HK-2 (cell line): ENCODE measurements at regions not wholly inside any gene's neighbourhood (a gene's known extent, or its start where the extent isn't known, plus 50 kb on each side); places are given as distances from the start of the nearest gene placed in this dataset.

ENCODE experiments used
- DNase-seq: peaks from one replicate; pipeline ENCODE4 v3.0.0-alpha.2; 2018; ENCODE audit not compliant: unreplicated experiment

DNA sequence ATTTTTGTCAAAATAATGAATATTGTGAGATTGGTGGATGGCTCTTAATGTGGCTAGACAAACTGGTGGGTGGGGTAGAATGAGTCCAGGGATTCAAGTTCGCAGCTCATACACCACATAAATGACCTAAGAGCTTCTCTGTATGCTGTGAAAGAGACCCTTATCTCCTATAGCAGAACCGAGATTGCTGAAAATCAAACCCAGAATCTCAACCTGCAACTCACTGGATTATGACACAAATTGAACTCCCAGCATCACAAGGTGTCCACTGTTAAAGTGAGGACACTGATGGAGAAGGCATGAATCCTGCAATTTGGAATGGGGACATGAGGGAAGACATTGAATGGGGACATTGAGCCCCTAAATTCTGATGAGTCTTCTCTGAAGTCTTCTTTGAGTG is 51.3 kb upstream of the CNKSR3 start:
- DNase-seq = no peak

DNA sequence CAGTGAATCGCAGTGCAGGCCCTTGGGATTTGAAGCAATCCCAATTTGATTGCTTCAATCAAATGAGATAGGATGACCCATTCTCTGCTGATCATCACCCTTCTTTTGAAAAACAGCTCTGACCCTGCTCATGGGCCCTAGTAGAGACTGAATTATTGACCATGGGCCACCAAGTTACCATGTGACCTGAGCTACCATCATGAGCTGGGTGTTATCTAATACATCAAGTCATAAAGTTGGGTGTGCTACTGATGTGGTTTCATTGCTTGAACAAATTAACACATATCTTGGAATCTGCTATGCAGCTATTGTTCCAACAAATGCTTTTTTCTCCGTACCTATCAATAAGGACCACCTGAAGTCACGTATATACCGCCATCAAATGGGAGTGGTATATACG is 54.8 kb upstream of the CNKSR3 start:
- DNase-seq = no peak

DNA sequence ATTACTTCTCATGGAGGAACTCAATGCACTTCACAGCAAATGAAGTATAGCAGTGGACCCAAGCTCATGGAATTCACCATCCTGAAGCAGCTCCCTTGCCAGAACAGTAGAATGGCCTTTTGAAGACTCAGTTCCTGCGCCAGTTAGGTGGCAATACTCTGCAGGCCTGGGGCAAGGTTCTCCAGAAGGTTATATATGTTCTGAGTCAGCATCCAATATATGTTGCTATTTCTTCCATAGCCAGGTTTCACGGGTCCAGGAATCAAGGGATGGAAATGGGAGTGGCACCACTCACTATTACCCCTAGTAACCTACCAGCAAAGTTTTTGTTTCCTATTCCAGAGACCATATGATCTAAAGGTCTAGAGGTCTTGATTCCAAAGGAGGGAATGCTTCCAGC is 56.4 kb upstream of the CNKSR3 start:
- DNase-seq = no peak

DNA sequence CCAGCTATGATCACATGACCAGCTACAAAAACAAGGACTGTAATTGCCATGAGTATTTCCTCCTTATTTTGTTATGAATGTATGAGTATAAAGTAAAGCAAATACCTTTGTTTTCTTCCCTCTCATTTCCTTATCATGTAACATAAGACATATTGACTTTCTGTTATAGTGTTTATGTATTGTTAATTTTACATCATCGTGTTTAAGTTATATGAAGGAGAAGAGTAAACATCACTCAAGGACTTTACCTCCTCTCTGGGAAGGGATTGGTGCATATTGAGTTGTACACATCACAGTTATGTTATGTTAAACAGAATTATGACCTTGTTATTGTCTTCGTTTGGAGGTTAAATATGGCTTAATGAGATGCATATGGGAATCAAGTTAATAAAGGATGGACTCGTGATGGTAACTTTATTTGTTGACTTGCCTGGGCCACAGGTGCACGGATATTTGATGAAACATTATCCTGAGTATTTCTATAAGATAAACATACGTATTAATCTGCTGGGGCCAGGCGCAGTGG is 57.3 kb upstream of the CNKSR3 start:
- DNase-seq = no peak

DNA sequence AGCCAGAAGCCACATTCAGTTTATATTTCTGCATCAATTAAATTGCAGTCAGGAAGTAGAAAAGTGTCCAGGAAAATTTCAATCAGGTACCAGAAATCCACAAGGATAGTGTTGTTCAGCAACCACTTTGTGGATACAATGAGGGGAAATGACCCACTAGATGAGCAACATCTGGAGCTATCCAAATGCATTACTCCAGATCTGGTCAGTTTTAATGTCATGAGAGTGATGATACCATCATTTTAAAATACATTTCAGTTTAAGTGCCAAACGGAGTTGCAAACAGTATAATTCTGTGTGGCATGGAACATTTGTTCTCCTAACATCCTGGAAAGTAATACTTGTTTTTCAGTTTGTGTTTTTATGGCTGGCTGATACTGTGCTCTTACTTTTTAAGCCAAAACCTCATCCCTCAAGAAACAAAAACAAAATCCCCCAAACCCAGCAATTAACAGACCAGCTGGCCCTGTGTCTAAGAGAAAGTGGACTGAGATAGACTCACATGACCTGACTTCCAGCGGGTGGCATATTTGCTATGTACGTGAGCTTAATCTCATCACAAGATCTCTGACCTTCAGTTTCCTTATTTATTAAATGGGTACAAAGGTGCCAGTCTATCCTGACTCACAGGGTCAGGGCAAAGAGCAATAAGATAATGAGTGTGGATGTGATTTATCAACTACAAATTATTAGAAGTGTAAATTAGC is 58.8 kb upstream of the CNKSR3 start:
- DNase-seq = no peak

DNA sequence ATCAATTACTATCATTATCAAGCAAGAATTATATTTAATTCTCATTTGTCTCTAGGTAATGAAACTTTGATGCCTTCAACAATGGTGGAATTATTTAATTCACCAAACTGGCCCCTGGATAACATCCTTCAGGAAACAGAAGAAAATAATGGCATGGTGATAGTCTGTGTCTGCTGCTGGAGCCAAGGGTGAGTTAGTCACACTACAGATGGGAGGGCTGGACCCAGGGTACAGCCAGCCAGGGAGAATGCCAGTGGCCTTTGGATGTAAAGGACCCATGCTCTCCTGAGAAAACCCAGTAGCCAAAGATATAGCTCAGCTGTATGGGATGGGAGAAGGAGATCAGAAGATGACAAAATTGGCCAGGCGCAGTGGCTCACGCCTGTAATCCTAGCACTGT is 60.0 kb upstream of the CNKSR3 start:
- no peak for DNase-seq

DNA sequence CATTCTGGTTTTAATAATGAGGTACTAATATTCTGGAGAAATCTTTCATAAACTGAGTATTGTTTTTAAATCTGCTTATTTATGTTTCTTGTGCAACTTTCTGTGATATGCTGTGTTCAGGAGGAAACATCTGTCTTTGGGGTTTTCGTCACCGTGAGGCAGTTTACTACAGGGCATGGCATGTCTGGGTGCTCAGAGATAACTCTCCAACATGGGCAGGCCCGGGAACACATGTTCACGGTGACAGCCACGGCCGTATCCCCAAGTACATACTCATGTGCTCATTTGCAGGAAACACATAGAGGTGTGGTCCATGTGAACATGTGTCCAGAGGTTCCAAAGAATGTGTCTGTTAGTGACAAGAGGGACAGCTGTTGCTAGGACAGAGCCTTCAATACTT is 62.1 kb upstream of the CNKSR3 start:
- DNase-seq = no peak

DNA sequence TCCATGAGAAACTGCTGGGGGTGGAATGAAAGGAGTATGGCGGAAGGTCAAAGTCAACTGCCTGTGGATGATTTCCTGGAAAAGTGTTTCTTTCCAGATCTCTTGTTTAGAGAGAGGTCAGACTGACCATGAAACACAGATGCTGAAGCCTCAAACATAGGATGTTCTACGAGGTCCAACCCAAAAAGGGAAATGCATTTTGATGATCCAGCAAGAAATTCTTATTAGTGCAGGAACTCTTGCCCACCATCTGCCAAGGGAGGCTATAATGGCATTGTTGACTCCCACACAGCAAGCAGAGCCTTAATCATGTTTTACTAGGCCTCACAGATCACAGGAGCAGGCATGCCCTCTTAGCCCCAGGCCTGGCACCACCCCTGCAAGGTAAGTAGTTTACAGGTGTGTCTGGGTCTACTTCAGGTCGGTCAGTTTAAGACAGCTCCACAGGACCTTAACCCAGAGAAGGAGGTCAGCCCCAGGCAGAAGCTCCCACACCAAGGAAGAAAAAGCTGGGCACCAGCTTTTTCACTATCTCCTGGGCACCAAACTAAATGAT is 67.6 kb upstream of the CNKSR3 start:
- DNase-seq = no peak

DNA sequence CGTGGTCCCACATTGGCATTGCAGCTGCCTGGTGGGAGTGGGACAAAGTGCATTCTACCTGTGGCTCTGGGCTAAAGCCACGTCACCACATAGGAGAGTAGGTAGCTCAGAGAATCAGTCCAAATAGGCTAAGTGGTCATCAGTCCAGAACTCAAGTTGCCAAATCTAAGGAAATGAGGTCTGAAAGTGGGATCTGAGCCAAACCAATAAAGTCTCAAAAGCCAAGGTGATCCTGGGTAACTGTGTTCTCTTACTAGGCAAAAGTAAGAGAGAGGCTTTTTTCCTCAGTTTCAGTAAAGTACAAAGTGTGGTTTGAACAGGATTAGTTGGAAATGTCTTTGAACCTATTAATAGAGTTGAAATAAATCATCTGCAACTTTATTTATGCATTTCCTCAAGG is 68.6 kb upstream of the CNKSR3 start:
- DNase-seq = no peak

DNA sequence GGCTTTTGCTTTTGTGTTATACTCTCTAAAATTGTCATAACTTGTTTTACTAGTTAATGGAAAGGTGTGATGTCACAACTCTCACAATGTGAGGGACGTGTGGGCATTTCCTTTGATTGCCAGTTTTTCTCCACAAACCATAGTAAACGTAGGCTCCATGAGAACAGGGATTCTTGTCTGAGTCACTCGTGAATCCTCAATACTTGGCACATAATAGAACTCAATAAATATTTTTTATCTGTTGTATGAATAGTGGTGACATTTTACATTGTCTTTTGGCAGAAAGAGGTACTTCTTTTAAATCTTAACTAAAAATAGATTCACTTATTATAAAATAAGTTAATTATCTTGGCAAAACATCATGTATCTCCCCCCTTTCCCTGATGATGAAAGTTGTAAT is 69.0 kb upstream of the CNKSR3 start:
- no peak for DNase-seq

DNA sequence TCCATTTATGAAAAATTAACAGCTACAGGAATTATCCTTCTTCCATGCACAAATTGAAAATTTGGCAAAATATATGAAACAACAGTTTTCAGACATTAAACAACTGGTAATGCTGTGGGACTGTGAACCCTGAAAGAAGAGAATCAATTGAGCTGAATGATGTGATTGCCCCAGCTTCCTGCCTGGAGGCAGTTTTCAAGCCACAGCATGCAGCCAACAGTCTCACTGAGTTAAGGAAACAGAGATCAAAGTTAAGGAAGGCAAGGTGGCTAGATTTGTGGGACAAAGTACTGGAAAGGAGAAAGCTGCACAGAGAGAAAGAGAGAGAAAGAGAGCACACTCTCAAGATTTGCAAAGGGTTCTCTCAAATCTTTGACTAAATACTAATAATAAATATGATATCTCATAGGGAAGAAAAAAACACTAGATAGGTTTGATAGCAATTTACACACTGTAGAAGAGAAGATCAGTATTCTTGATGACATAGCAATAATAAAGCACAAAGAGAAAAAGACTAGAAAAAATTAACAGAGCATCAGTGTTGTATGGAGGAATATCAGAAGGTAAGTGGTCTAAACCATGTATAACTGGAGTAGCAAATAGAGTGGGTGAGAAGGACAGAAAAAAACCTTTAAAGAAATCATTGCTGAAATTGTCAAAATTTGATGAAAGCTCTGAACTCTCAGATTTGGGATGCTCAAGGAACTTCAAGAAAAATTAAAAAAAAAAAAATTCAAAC is 70.1 kb upstream of the CNKSR3 start:
- DNase-seq = no peak

DNA sequence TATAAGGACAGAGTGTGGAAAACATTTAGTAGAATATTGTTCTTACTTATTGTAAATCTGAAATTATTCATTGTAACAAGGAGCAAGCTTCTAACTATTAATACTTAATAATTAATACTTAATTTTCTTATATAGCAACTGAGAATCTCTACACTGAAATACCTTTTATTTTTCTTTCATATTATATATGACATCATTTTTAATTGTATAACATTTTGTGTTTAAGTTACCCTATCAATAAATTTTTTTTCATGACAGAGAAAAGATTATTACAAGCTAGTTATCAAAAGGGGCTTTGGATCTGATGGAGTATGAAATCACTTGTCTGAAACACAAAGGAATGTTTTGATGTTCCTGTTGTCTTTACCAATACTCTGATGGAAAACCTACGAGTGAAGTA is 72.2 kb upstream of the CNKSR3 start:
- DNase-seq = no peak

DNA sequence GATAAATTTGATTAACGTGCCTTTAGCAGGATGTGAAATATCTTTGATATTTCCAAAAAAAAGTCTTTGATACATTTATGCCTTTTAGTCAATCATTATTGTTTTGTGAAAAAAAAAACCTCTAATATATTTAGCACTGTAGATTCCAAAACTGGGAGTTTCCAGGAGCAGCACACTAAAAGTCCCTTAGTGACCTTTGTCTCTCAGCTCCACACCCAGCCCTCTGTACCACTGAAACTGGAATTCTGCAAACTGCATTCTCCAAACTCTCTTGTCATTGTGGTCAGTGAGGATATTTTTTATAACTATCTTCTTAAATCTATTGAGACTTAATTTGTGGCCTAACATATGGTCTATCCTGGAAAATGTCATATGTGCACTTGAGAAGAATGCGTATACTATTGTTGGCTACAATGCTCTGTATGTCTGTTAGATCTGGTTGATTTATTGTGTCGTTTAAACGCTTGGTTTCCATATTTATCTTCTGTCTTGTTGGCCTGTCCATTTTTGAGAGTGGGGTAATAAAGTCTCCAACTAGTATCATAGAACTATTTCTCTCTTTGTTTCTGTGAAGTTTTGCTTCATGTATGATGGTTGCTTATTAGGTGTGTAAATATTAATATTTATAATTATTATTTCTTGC is 73.2 kb upstream of the CNKSR3 start:
- DNase-seq = no peak

DNA sequence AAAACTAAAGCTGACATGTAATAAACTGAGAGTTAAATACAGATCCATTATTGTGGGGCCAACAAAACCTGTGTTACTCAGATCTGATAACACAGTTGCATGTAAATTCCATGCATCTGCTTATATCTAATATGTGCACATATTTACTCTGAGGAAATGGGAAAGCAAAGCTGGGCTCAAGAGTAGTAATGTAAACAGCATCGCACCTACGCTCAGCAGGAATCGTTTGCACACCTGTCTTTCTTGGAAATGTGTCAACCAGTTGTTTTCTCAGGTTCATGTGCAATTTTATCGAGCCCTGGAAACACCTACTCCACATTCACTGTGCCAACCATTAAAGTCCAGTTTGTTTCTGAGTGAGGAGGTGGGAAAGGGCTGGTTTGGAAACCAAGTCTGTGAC is 80.3 kb upstream of the CNKSR3 start:
- DNase-seq = no peak

DNA sequence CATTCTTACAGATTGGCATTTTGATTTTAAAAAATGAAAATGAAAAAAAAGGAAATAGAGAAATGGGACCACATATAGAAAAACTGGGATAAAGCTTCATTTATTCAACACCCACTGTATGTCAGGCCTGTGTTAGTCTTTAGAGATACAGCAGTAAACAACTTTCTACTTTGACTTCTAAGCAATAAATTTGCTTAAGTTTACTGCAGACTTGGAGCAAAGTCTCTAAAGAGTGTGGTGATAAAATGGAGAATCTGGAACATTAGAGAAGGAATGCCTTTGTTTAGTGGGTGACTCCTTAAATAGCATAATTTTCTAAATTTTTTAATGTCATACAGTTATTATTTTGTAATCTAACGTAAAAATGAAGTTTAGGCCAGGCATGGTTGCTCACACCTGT is 80.7 kb upstream of the CNKSR3 start:
- no peak for DNase-seq

DNA sequence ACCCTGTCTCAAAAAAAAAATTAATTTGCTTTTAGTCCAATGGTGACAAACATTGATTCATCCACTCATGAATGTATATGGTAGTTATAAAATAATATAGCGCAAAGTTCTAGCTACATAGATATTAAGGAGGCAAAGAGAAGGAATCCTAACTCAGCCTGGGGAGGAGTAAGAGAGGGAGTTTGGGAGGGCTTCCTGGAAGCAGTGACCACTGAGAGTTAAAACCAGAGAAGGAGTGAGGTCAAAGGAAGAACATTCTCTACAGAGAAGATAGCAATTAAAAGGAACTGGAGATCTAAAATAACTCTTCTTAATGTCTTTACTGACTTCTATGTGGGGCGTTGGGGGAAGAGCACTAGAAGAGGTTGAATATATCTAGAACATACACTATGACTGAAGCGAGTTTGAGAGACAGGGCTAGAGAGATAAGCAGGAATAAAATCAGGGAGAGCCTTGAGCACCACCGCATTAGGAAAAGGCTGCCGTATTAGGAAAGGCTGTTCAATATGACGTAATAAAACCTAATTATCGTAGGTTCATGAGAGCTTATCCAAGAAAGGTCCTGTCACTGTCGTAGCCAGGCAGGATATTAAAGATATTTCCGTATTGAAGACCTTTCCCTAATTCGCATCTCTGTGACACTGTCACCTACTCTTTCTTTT is 81.8 kb upstream of the CNKSR3 start:
- no peak for DNase-seq

DNA sequence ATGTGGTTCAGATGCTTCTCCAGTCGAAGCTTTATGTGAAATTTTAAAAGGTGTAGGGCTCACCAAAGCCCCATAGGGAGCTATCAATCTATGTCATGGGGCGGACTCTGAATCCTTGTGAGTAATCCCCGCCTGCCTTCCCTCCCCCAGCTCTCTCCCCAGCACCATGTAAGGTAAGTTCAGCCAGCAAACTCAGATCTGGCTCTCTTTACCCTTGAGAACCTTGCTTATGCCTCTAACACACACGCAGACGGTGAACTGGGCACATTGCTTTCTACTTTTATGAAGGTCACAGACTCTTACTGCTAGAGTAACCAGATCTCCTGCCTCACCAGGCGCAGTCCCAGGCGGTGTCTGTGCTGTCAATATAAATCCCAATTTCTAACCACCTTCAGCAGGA is 82.6 kb upstream of the CNKSR3 start:
- no peak for DNase-seq

DNA sequence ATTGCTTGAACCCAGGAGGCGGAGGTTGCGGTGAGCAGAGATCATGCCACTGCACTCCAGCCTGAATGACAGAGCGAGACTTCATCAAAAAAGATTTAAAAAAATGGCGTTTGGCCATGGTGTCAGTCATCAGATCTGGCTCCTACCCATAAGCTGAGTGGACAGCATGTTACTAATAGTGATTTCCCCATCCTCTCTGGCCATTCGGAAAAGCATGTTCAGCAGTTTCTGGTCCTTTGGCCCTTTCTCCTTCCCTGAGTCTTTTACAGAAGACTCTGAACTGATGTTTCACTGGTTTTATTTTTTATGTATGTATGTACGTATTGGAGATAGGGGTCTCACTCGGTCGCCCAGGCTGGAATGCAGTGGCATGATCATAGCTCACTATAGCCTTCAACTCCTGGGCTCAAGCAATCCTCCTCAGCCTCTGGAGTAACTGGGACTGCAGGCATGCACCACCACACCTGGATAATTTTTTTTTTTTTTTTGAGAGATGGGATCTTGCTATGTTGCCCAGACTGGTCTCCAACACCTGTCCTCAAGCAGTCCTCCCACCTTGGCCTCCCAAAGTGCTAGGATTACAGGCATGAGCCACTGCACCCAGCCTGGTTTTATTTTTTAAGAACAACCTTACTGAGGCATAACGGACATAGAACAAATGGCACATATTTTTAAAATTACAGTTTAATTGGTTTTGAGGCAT is 84.2 kb upstream of the CNKSR3 start:
- no peak for DNase-seq

DNA sequence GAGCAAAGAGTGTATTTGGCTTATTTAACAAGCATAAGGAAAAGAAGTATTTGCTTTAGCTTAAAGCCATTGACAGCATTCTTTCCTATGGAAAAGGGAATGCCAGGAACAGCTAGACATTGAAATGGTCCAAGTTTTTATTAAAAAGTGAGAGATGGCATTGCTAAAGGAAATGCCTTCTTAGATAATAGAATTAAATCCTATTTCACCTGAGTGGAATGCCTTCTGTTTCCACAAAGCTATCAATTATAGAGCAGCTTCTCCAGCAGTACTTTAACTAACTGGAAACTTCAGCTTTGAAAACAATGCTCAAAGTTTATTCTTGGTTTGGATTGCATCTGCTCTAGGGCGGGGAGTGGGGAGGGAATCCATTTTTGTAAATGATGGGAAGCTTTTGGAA is 85.1 kb upstream of the CNKSR3 start:
- DNase-seq = no peak

DNA sequence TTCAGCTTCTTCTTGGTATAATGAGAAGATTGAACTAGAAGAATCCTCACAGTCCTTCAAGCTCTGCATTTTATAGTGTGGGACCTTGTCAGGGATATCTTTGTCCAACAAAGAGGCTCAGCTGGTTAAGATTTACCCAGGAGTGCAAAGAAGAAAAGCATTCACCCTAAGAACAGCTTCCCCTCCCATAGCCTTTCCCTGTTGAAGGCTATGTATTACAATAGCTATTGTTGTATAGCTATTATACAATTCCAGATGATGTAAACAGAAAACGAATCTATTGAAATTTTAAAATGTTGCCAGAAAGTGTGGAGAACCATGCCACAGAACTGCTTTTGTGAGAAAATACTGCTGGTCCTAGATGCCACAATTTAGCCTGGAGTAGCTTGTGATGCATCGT is 85.5 kb upstream of the CNKSR3 start:
- no peak for DNase-seq

DNA sequence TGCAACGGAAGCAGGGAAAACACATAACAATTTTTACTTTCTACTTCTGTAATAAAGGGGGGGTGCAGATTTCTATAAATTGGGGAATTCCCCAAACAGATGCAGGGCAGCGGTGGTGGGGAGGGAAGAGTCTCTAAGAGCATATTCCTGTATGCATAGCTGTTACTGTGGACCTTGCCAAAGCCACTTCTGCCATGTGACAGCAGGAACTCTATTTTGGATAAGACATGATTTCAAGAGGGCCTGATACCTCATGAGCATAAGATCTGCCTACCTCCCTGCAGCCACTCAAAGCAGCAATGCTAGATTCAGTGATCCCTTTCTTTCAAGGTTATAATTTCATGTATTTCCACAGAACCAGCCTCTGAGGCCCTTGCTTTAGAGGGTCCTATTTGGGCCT is 86.2 kb upstream of the CNKSR3 start:
- DNase-seq = no peak

DNA sequence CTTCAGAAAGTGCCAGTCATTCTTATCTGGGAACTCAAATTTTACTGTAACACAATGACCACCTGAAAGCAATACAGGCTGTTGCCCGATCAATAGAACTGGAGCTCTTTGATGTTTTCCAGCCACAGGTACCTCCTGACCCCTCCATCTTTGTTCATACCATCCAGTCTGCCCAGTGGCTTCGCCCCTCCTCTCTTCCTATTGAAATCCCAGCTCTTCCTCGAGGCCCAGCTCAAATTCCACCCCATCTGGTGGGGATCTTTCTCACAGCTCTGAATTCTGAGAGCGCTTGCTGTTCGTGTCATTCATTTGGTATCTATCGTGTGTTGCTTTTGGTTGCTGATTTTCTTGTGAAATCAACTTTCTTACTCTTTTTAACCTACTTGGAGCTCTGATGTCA is 87.9 kb upstream of the CNKSR3 start:
- no peak for DNase-seq
